ENCODE measurements at regions not wholly inside any gene's neighbourhood (a gene's known extent, or its start where the extent isn't known, plus 50 kb on each side); places are given as distances from the start of the nearest gene placed in this dataset.

DNA sequence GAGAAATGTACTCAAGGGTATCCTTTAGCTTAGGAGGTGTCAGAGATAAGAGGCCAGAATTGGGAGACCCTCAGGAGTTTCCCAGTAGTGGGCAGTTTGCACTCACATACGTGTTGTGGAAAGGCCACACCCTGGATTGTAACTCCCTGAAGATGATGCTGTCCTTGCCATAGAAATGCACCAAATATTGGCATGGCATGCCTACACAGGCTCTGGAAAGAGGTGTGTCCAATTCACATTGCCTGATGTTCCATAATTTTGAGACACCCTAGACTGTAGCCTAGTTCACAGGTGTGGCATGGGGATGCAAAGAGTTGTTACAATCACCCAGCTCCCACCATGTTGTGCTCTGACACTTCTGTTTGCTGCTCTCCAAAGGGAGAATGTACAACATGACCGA lies 271.9 kb downstream of the CCDC85A start:
- TF ChIP-seq CTCF (IDR thresholded peaks at IDR 0.05; ENCODE audit: insufficient read depth, low read length, poor library complexity, severe bottlenecking), result no peak
- Histone ChIP-seq H3K36me3 (ENCODE audit: control insufficient read depth, insufficient read depth, low read length) (no peaks in the 10 kb centered on the region), H3K4me3 (replicated peaks; ENCODE audit: low read depth, low read length) (no peak overlapping the region), H3K27me3 (replicated peaks; ENCODE audit: control insufficient read depth, insufficient read depth, low read length) (no peaks in the 10 kb centered on the region)
- no peak for DNase-seq (ENCODE audit: extremely low read depth, insufficient read length)

DNA sequence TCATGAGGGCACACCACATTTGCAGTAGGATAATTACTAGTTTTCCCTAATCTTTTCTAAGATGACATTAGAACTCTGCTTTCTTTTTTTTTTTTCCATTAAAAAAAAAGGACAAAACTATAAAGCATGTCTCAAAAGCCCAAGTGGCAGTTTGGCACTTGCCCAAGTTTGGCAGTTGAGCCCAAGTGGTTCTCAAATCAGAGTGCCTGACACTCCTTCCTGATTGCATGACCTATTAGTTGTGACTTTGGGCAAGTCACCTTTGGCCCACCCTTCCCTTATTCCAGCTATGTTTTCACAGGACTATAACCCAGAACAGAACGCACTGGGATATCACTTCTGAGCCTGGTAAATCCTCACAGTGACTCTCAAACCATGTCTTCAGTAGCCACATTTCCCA lies 273.0 kb downstream of the CCDC85A start:
- no peak overlapping the region for H3K4me3 ChIP-seq (replicated peaks; ENCODE audit: low read depth, low read length)
- no peak for DNase-seq (ENCODE audit: extremely low read depth, insufficient read length)
- H3K27me3 ChIP-seq (replicated peaks; ENCODE audit: control insufficient read depth, insufficient read depth, low read length), result no peaks in the 10 kb centered on the region
- no peak for TF ChIP-seq CTCF (IDR thresholded peaks at IDR 0.05; ENCODE audit: insufficient read depth, low read length, poor library complexity, severe bottlenecking)
- H3K36me3 ChIP-seq (ENCODE audit: control insufficient read depth, insufficient read depth, low read length), result no peaks in the 10 kb centered on the region

- H3K27me3 ChIP-seq (replicated peaks; ENCODE audit: control insufficient read depth, insufficient read depth, low read length), result no peaks in the 10 kb centered on the region
- TF ChIP-seq CTCF (IDR thresholded peaks at IDR 0.05; ENCODE audit: insufficient read depth, low read length, poor library complexity, severe bottlenecking), result no peak
- H3K4me3 ChIP-seq (replicated peaks; ENCODE audit: low read depth, low read length), result no peak overlapping the region
Observed at GRCh38 chr2:56460508-56460907, 276.7 kb downstream of the CCDC85A start.

DNA sequence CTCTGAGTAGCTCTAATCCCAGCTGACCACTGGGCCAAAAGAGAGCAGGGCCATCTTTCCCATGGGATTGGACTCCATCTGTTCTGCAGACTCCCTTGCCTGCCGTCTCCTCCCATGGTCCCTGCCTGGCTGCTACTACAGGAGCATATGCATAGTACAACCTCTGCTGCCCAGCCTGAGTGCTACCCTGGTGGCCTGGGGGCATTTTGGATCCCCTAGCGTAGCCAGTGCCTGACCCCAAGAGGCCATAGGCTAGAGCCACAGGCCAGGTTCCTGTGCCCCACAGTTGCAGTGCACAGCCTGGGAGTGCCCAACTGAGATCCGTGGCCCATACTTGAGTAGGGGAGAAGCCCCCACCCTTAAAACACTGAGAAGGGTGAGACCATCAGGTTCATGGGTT lies 280.3 kb downstream of the CCDC85A start:
- H3K27me3 ChIP-seq (replicated peaks; ENCODE audit: control insufficient read depth, insufficient read depth, low read length), result no peaks in the 10 kb centered on the region
- no peak for TF ChIP-seq CTCF (IDR thresholded peaks at IDR 0.05; ENCODE audit: insufficient read depth, low read length, poor library complexity, severe bottlenecking)
- no peaks in the 10 kb centered on the region for H3K36me3 ChIP-seq (ENCODE audit: control insufficient read depth, insufficient read depth, low read length)
- H3K4me3 ChIP-seq (replicated peaks; ENCODE audit: low read depth, low read length), result no peak overlapping the region
- no peak for DNase-seq (ENCODE audit: extremely low read depth, insufficient read length)

More at GRCh38 chr2:56460508-56460907, 276.7 kb downstream of the CCDC85A start:
- no peaks in the 10 kb centered on the region for H3K36me3 ChIP-seq (ENCODE audit: control insufficient read depth, insufficient read depth, low read length)
- DNase-seq (ENCODE audit: extremely low read depth, insufficient read length), result no peak

GRCh38 chr2:56464613-56465012 lies 280.8 kb downstream of the CCDC85A start:
- no peak overlapping the region for H3K4me3 ChIP-seq (replicated peaks; ENCODE audit: low read depth, low read length)
- no peaks in the 10 kb centered on the region for H3K27me3 ChIP-seq (replicated peaks; ENCODE audit: control insufficient read depth, insufficient read depth, low read length)
- no peaks in the 10 kb centered on the region for H3K36me3 ChIP-seq (ENCODE audit: control insufficient read depth, insufficient read depth, low read length)
- no peak for TF ChIP-seq CTCF (IDR thresholded peaks at IDR 0.05; ENCODE audit: insufficient read depth, low read length, poor library complexity, severe bottlenecking)
- no peak for DNase-seq (ENCODE audit: extremely low read depth, insufficient read length)

- Histone ChIP-seq H3K36me3 (ENCODE audit: control insufficient read depth, insufficient read depth, low read length) (no peaks in the 10 kb centered on the region), H3K27me3 (replicated peaks; ENCODE audit: control insufficient read depth, insufficient read depth, low read length) (no peaks in the 10 kb centered on the region), H3K4me3 (replicated peaks; ENCODE audit: low read depth, low read length) (no peak overlapping the region)
- DNase-seq (ENCODE audit: extremely low read depth, insufficient read length), result no peak
- TF ChIP-seq CTCF (IDR thresholded peaks at IDR 0.05; ENCODE audit: insufficient read depth, low read length, poor library complexity, severe bottlenecking), result no peak
Observed at GRCh38 chr2:56465491-56465890, 281.7 kb downstream of the CCDC85A start.
